ENCODE measurements at regions not wholly inside any gene's neighbourhood (a gene's known extent, or its start where the extent isn't known, plus 50 kb on each side); places are given as distances from the start of the nearest gene placed in this dataset.
"Not testable (repeated sequence)": the region's sequence is repeated elsewhere in the genome, so short reads cannot be mapped to it uniquely, and the experiment has no call there.

DNA sequence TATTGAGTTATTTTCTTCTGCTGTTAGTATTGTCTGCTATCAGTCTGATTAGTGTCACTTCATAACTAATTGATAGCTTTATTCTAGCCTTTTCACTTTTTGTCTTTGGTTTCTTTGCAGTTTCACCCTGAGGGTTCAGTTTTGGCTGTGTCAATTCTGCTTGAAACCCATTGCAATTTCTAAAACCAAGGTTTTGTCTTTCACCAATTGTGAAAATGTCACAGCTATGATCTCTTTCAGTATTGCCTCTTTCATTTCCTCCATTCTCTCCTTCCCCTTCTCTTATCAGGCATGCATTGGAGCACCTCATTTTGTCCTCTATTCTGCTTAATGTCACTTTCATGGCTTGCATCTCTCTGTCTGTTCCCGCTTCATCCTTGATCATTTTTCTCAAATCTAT is 248.1 kb downstream of the YTHDC2 start:
- DNase-seq (ENCODE audit: low read depth), result no peak
- Histone ChIP-seq H3K4me3 (ENCODE audit: low read length) (no peak overlapping the region), H3K9ac (ENCODE audit: low read length) (no peak overlapping the region)

DNA sequence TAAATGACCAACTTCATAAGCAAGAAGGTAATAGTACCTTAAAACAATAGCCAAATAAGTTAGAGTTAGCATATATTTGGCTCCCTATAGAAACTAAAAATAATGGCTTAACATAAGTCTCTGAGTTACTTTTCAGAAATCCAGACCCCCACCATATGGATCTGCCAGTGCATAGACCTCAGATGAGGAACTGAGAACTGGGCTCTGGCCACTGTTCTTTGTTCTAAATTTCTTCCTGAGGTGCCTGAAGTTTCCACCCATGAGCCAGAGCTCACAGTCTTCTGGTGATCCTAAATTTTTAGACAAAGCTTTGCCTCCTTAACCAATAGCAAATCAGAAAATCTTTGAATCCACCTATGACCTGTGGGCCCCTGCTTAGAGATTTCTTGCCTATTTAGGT is 250.9 kb downstream of the YTHDC2 start:
- H3K9me3 ChIP-seq (ENCODE audit: control insufficient read depth, low read length), result peaks cover 13% of the 10 kb centered on the region
- no peaks in the 10 kb centered on the region for H3K27me3 ChIP-seq (replicated peaks; ENCODE audit: control insufficient read depth, insufficient read depth, low read length)
- no peak for DNase-seq (ENCODE audit: low read depth)
- no peaks in the 10 kb centered on the region for H3K4me1 ChIP-seq (ENCODE audit: control insufficient read depth, insufficient read depth, low read length)
- no peaks in the 10 kb centered on the region for H3K36me3 ChIP-seq (ENCODE audit: control insufficient read depth, insufficient read depth, low read length, severe bottlenecking)
- H3K4me3 ChIP-seq (ENCODE audit: low read length), result no peak overlapping the region
- no peak overlapping the region for H3K9ac ChIP-seq (ENCODE audit: low read length)

More for the DNA sequence above, 248.1 kb downstream of the YTHDC2 start:
- H3K36me3 ChIP-seq (ENCODE audit: control insufficient read depth, insufficient read depth, low read length, severe bottlenecking), result no peaks in the 10 kb centered on the region
- no peaks in the 10 kb centered on the region for H3K4me1 ChIP-seq (ENCODE audit: control insufficient read depth, insufficient read depth, low read length)
- H3K27me3 ChIP-seq (replicated peaks; ENCODE audit: control insufficient read depth, insufficient read depth, low read length), result no peaks in the 10 kb centered on the region
- H3K9me3 ChIP-seq (ENCODE audit: control insufficient read depth, low read length), result peaks cover 8% of the 10 kb centered on the region

DNA sequence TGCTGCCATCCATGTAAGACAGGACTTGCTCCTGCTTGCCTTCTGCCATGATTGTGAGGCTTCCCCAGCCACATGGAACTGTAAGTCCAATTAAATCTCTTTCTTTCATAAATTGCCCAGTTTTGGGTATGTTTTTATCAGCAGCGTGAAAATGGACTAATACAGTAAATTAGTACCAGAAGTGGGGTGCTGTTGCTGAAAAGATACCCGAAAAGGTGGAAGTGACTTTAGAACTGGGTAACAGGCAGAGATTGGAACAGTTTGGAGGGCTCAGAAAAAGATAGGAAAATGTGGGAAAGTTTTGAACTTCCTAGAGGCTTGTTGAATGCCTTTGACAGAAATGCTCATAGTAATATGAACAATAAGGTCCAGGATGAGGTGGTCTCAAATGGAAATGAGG is 253.3 kb downstream of the YTHDC2 start:
- H3K9me3 ChIP-seq (ENCODE audit: control insufficient read depth, low read length), result peaks cover 13% of the 10 kb centered on the region
- H3K9ac ChIP-seq (ENCODE audit: low read length); H3K36me3 ChIP-seq (ENCODE audit: control insufficient read depth, insufficient read depth, low read length, severe bottlenecking); H3K4me1 ChIP-seq (ENCODE audit: control insufficient read depth, insufficient read depth, low read length); DNase-seq (ENCODE audit: low read depth); H3K27me3 ChIP-seq (replicated peaks; ENCODE audit: control insufficient read depth, insufficient read depth, low read length); H3K4me3 ChIP-seq (ENCODE audit: low read length): not testable (repeated sequence)

DNA sequence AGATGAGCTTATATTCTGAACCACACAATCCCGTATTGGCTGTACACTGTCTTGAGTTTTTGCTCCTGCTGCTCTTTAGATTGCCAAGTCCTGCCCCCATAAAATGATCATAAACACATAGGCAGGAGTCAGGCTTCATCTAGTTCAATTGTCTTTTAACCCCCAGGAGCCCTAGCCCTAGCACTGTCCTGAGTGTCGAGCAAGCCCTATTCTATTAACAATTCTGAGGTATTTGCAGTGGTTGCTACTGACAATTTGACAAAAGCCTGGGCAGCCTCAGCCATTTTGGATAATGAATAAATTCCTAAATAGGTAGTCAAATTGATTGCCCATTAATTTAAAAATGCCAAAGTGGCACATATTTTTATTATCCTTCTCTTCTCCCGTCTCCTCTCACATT is 257.2 kb downstream of the YTHDC2 start:
- no peak overlapping the region for H3K9ac ChIP-seq (ENCODE audit: low read length)
- no peaks in the 10 kb centered on the region for H3K4me1 ChIP-seq (ENCODE audit: control insufficient read depth, insufficient read depth, low read length)
- no peaks in the 10 kb centered on the region for H3K36me3 ChIP-seq (ENCODE audit: control insufficient read depth, insufficient read depth, low read length, severe bottlenecking)
- H3K27me3 ChIP-seq (replicated peaks; ENCODE audit: control insufficient read depth, insufficient read depth, low read length), result no peaks in the 10 kb centered on the region
- DNase-seq (ENCODE audit: low read depth), result no peak
- no peak overlapping the region for H3K4me3 ChIP-seq (ENCODE audit: low read length)
- H3K9me3 ChIP-seq (ENCODE audit: control insufficient read depth, low read length), result peaks cover 13% of the 10 kb centered on the region

DNA sequence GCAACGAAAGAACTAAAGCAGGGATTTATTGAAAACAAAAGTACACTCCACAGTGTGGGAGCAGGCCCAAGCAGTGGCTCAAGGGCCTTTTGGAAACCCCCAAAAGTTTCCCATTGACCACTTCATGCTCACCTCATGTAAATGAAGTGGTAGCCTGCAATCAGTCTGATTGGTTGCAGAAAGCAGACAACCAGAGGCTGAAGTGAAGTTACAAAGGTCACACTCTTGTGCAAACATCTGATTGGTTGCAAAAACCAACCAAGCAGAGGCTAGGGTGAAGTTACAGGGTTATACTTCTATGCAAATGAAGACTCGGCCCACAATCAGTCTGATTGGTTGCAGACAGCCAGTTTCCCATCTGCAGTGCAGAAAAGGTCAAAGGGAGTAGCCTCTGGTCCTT is 258.0 kb downstream of the YTHDC2 start:
- Histone ChIP-seq H3K27me3 (replicated peaks; ENCODE audit: control insufficient read depth, insufficient read depth, low read length) (no peaks in the 10 kb centered on the region), H3K9ac (ENCODE audit: low read length) (no peak overlapping the region), H3K4me1 (ENCODE audit: control insufficient read depth, insufficient read depth, low read length) (no peaks in the 10 kb centered on the region), H3K4me3 (ENCODE audit: low read length) (no peak overlapping the region), H3K36me3 (ENCODE audit: control insufficient read depth, insufficient read depth, low read length, severe bottlenecking) (no peaks in the 10 kb centered on the region), H3K9me3 (ENCODE audit: control insufficient read depth, low read length) (peaks cover 7% of the 10 kb centered on the region)
- DNase-seq (ENCODE audit: low read depth), result no peak

DNA sequence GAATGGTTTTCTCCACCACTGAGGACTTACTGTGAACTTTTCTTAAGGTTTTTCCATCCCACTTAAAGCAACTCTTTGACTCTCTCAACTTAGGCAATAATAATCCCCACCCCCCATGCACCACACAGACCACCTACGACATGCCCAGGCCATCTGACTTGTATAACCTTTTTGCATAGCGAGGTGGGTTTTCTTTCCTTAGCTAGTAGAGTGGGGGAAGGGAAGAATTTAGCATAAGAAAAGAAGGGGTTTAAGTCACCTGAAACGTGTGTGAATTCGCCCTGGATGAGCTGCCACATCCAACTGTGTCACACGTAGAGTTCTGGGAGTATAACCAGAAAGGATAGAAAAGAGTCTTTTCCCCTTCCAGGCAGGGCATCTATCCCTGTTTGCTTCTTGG is 262.7 kb downstream of the YTHDC2 start:
- no peaks in the 10 kb centered on the region for H3K4me1 ChIP-seq (ENCODE audit: control insufficient read depth, insufficient read depth, low read length)
- no peak for DNase-seq (ENCODE audit: low read depth)

DNA sequence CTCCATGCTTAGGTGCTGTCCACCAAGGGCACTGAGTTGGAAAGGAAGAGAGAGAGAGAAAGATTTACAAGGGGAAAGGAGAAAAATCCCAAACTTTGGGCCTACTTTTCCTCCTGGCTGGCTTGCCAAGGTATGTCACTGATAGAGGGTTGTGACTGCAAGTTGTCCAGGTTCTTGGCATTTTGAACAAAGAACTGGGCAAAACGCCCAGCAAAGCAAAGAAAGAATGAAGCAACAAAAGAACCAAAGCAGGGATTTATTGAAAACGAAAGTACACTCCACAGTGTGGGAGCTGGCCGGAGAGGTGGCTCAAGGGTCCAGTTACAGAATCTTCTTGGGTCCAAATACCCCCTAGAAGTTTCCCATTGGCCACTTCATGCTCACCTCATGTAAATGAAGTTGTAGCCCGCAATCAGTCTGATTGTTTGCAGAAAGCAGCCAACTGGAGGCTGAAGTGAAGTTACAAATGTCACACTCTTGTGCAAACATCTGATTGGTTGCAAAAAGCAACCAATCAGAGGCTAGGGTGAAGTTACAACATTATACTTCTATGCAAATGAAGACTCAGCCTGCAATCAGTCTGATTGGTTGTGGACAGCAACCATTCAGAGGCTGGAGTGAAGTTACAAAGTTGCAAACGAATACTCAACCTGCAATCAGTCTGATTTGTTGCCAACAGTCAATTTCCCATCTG is 263.5 kb downstream of the YTHDC2 start:
- Histone ChIP-seq H3K4me1 (ENCODE audit: control insufficient read depth, insufficient read depth, low read length) (no peaks in the 10 kb centered on the region), H3K36me3 (ENCODE audit: control insufficient read depth, insufficient read depth, low read length, severe bottlenecking) (no peaks in the 10 kb centered on the region), H3K27me3 (replicated peaks; ENCODE audit: control insufficient read depth, insufficient read depth, low read length) (no peaks in the 10 kb centered on the region), H3K4me3 (ENCODE audit: low read length) (no peak overlapping the region), H3K9me3 (ENCODE audit: control insufficient read depth, low read length) (no peaks in the 10 kb centered on the region), H3K9ac (ENCODE audit: low read length) (no peak overlapping the region)
- DNase-seq (ENCODE audit: low read depth), result peak; percentile 34

More for the DNA sequence above, 262.7 kb downstream of the YTHDC2 start:
- Histone ChIP-seq H3K27me3 (replicated peaks; ENCODE audit: control insufficient read depth, insufficient read depth, low read length) (no peaks in the 10 kb centered on the region), H3K36me3 (ENCODE audit: control insufficient read depth, insufficient read depth, low read length, severe bottlenecking) (no peaks in the 10 kb centered on the region), H3K9ac (ENCODE audit: low read length) (no peak overlapping the region), H3K9me3 (ENCODE audit: control insufficient read depth, low read length) (no peaks in the 10 kb centered on the region), H3K4me3 (ENCODE audit: low read length) (no peak overlapping the region)

DNA sequence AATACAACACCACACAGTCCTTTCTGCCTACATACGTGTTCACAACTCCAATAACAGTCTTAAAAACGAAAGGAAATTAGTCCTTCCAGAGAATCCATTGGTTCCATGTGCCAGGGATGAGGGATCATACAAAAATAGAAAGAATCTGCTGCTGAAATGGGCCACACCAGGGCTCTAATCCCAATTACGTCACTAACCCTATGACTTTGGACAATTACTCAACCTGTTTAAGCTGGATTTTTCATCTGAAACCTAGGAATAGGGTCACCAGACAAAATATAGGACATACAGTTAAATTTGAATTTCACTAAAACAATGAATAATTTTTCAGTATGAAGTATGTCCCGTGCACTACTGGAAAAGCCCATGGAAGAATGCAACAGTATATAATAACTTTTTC is 264.7 kb downstream of the YTHDC2 start:
- Histone ChIP-seq H3K4me3 (ENCODE audit: low read length) (no peak overlapping the region), H3K9ac (ENCODE audit: low read length) (no peak overlapping the region), H3K9me3 (ENCODE audit: control insufficient read depth, low read length) (no peaks in the 10 kb centered on the region), H3K27me3 (replicated peaks; ENCODE audit: control insufficient read depth, insufficient read depth, low read length) (no peaks in the 10 kb centered on the region), H3K36me3 (ENCODE audit: control insufficient read depth, insufficient read depth, low read length, severe bottlenecking) (no peaks in the 10 kb centered on the region), H3K4me1 (ENCODE audit: control insufficient read depth, insufficient read depth, low read length) (no peaks in the 10 kb centered on the region)
- no peak for DNase-seq (ENCODE audit: low read depth)

DNA sequence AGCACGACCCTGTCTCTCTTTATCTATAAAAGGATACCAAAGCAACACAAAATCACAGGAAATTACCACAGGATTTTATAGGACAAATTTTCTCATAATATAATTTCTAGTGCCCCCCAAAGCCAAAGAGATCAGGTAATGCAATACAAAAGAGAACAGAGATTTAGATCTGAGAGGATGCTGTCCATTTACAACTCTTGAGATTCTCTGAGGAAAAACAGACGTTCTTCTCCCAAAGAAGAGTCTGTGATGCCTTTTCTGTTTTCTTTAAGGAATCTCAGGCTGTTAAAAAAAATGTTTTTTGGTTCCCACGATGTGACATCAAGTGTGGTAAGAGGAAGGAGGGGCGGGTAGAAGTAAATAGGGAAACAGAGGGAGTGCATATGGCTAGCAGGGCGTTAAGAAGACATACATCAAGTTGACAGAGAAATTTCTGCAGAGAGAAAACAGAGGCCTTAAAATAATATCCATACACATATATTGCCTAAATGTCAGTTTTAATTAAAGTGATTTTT is 274.7 kb downstream of the YTHDC2 start:
- no peak for DNase-seq (ENCODE audit: low read depth)
- H3K9ac ChIP-seq (ENCODE audit: low read length), result no peak overlapping the region
- no peaks in the 10 kb centered on the region for H3K9me3 ChIP-seq (ENCODE audit: control insufficient read depth, low read length)

DNA sequence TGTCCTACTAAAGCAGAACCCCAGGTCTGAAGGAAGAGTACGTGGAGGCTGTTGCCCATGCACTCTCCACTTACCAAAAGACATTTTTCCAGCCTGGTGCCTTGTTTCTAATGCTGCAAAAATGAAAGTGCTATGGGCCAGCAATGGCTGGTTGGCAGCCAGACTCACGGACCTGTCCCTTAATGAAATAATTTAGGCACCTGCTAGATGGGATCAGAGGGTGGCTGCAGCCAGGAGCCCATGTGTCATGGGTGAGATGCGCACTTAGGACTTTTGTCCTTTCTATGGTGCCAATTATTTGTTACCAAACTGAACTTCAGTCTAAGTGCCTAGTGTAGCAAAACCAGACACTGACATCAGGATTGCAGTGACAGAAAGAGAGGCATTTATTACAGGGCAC is 276.3 kb downstream of the YTHDC2 start:
- no peaks in the 10 kb centered on the region for H3K36me3 ChIP-seq (ENCODE audit: control insufficient read depth, insufficient read depth, low read length, severe bottlenecking)
- H3K27me3 ChIP-seq (replicated peaks; ENCODE audit: control insufficient read depth, insufficient read depth, low read length), result no peaks in the 10 kb centered on the region
- H3K9me3 ChIP-seq (ENCODE audit: control insufficient read depth, low read length), result no peaks in the 10 kb centered on the region
- H3K4me3 ChIP-seq (ENCODE audit: low read length), result no peak overlapping the region
- H3K9ac ChIP-seq (ENCODE audit: low read length), result no peak overlapping the region
- no peaks in the 10 kb centered on the region for H3K4me1 ChIP-seq (ENCODE audit: control insufficient read depth, insufficient read depth, low read length)
- no peak for DNase-seq (ENCODE audit: low read depth)

More for the DNA sequence above, 274.7 kb downstream of the YTHDC2 start:
- no peak overlapping the region for H3K4me3 ChIP-seq (ENCODE audit: low read length)
- H3K27me3 ChIP-seq (replicated peaks; ENCODE audit: control insufficient read depth, insufficient read depth, low read length), result no peaks in the 10 kb centered on the region
- H3K36me3 ChIP-seq (ENCODE audit: control insufficient read depth, insufficient read depth, low read length, severe bottlenecking), result no peaks in the 10 kb centered on the region
- no peaks in the 10 kb centered on the region for H3K4me1 ChIP-seq (ENCODE audit: control insufficient read depth, insufficient read depth, low read length)

DNA sequence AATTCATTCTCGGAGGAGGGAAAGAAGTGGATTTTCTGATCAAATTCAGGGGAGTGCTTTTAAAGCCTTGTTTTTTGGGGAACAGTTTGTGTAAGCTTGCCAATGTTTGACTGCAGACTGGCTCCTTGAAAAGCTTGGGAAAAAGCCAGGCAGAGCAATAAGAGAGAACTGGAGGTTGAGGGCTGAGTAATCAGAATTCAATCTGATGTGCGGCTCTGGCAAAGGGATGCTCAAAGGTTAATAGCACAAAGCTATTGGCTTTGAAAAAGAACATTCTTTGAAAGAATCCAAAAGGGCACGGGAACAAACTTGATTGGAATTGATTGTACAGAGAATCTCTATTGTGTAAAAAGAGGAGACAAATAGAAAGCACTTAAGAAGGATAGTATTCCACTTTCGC is 279.3 kb downstream of the YTHDC2 start:
- DNase-seq (ENCODE audit: low read depth), result no peak
- Histone ChIP-seq H3K4me1 (ENCODE audit: control insufficient read depth, insufficient read depth, low read length) (no peaks in the 10 kb centered on the region), H3K4me3 (ENCODE audit: low read length) (no peak overlapping the region), H3K9me3 (ENCODE audit: control insufficient read depth, low read length) (no peaks in the 10 kb centered on the region), H3K27me3 (replicated peaks; ENCODE audit: control insufficient read depth, insufficient read depth, low read length) (no peaks in the 10 kb centered on the region), H3K36me3 (ENCODE audit: control insufficient read depth, insufficient read depth, low read length, severe bottlenecking) (no peaks in the 10 kb centered on the region), H3K9ac (ENCODE audit: low read length) (no peak overlapping the region)

DNA sequence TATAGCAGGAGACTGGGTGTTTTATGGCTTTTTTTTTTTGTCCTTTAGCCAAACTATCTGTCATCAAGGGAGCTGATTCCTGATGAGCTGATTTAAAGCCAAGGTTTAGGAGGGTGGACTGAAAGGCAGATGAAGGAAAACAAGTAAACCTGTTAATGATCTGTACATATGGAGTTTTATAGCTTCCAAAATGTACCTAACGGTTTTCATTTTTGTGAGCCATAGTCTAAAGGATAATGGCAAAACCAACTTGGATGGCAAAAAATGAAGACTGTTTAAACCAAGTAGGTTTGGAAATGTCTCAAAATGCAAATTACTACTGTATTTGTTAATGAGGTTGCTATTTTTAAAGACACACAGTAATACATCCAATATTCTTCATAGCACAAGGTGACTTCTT is 281.5 kb downstream of the YTHDC2 start:
- H3K27me3 ChIP-seq (replicated peaks; ENCODE audit: control insufficient read depth, insufficient read depth, low read length), result peaks cover 3% of the 10 kb centered on the region
- no peak overlapping the region for H3K4me3 ChIP-seq (ENCODE audit: low read length)
- H3K9ac ChIP-seq (ENCODE audit: low read length), result no peak overlapping the region
- no peak for DNase-seq (ENCODE audit: low read depth)
- no peaks in the 10 kb centered on the region for H3K4me1 ChIP-seq (ENCODE audit: control insufficient read depth, insufficient read depth, low read length)
- no peaks in the 10 kb centered on the region for H3K9me3 ChIP-seq (ENCODE audit: control insufficient read depth, low read length)
- no peaks in the 10 kb centered on the region for H3K36me3 ChIP-seq (ENCODE audit: control insufficient read depth, insufficient read depth, low read length, severe bottlenecking)

All from adipocyte (in vitro differentiated cells).